ENCODE measurements at regions not wholly inside any gene's neighbourhood (a gene's known extent, or its start where the extent isn't known, plus 50 kb on each side); places are given as distances from the start of the nearest gene placed in this dataset.

DNA sequence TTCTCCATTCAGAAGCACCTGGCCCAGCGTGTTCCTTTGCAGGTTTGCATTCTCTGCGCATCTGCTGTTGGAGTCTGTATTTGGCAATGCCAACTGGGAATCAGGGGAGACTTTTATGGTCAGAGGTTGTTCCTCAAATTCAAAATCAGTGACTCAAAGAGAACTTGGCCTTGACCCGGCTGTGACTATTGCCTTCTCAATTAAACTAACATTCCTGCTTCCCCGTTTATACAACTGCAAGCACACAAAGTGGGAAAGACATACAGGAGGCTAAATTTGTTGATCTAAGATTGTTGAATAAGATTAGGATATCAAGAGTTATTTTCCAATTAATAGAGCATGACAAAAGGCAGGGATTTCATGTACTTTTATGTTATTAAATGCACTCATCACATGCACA is 402.4 kb upstream of the IRX2 start (continued):
- TF ChIP-seq, protein P1, sequence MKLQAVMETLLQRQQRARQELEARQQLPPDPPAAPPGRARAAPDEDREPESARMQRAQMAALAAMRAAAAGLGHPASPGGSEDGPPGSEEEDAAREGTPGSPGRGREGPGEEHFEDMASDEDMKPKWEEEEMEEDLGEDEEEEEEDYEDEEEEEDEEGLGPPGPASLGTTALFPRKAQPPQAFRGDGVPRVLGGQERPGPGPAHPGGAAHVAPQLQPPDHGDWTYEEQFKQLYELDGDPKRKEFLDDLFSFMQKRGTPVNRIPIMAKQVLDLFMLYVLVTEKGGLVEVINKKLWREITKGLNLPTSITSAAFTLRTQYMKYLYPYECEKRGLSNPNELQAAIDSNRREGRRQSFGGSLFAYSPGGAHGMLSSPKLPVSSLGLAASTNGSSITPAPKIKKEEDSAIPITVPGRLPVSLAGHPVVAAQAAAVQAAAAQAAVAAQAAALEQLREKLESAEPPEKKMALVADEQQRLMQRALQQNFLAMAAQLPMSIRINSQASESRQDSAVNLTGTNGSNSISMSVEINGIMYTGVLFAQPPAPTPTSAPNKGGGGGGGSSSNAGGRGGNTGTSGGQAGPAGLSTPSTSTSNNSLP (IDR thresholded peaks at IDR 0.05; ENCODE audit: borderline replicate concordance, low read depth, low read length) = no peak
- TF ChIP-seq, protein P2, sequence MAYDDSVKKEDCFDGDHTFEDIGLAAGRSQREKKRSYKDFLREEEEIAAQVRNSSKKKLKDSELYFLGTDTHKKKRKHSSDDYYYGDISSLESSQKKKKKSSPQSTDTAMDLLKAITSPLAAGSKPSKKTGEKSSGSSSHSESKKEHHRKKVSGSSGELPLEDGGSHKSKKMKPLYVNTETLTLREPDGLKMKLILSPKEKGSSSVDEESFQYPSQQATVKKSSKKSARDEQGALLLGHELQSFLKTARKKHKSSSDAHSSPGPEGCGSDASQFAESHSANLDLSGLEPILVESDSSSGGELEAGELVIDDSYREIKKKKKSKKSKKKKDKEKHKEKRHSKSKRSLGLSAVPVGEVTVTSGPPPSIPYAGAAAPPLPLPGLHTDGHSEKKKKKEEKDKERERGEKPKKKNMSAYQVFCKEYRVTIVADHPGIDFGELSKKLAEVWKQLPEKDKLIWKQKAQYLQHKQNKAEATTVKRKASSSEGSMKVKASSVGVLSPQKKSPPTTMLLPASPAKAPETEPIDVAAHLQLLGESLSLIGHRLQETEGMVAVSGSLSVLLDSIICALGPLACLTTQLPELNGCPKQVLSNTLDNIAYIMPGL (CRISPR knock-in tag; IDR thresholded peaks at IDR 0.05) = no peak
- TF ChIP-seq ZNF76 (CRISPR knock-in tag; IDR thresholded peaks at IDR 0.05; ENCODE audit: borderline replicate concordance) = no peak

DNA sequence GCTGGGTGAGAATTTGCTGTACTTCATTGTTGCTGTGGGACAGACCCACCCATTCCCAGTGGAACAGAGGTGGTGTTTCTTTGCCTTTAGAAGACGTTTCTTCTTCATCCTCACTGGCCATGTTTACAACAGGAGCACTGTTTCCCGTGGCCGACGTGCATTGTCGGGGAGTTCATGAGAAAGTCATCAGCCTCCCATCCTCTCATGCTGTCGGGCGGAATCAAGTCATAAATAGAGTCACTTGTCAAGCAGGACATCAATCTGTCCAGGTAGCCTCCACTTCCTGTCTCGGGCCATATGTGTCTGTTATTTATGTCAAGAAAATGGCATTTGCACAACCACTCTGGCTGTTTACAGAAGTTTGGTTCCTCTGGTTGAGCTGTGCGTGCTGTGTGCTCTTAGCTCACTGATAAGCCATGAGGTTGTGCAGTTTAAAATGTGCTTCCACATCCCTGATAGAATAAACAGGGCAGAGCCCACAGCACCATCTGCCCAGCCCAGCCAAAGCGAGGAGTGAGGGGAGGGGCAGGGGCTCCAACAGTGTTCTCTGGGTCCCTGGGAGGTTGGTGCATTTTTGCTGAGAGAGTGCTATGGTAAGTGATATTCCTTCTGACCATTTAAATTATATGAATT is 401.9 kb upstream of the IRX2 start:
- Histone ChIP-seq H3K9me3 (replicated peaks; ENCODE audit: control insufficient read depth, insufficient read depth, low read depth, low read length) (no peaks in the 10 kb centered on the region), H3K4me3 (no peak overlapping the region), H3K4me2 (ENCODE audit: insufficient read depth, low read length) (no peak overlapping the region), H3K79me2 (ENCODE audit: control insufficient read depth, insufficient read depth, low read length) (no peaks in the 10 kb centered on the region), H2AFZ (ENCODE audit: low read depth, low read length) (no peak overlapping the region), H3K36me3 (ENCODE audit: control insufficient read depth, insufficient read depth, low read length) (no peaks in the 10 kb centered on the region), H3K27ac (ENCODE audit: extremely low read depth, low read depth, low read length) (no peak overlapping the region), H3K9ac (ENCODE audit: insufficient read depth in 1 of 2, low read depth in 2 of 2, low read length in 2 of 2) (no peak overlapping the region), H3K27me3 (ENCODE audit: control insufficient read depth in 2 of 2, insufficient read depth in 2 of 2, low read length in 2 of 2) (peaks cover 3 to 32% of the 10 kb centered on the region in 2 experiments; a peak in 4 of 5 replicates), H4K20me1 (replicated peaks; ENCODE audit: control insufficient read depth, insufficient read depth, low read length) (no peaks in the 10 kb centered on the region), H3K9me1 (ENCODE audit: control insufficient read depth, insufficient read depth, low read length) (no peaks in the 10 kb centered on the region), H3K4me1 (replicated peaks in 1 of 2; ENCODE audit: control insufficient read depth in 2 of 2, insufficient read depth in 2 of 2, low read length in 2 of 2) (no peaks in the 10 kb centered on the region)
- in situ Hi-C loops (cut with MboI) (no loop called here), intact Hi-C loops (cut with micrococcal nuclease) (no loop called here)
- ChIA-PET POLR2A (interaction anchor here (1.0 kb wide), 1 partner anchor 47 kb away, joined by 4 read pairs; no protein-coding TSS in a partner anchor), CTCF (ENCODE audit: low intra/inter-chr PET ratio) (no interaction called here)
- WGBS (ENCODE audit: insufficient coverage, low coverage, missing lambda C conversion rate) = under 1% methylated on average over 10 of the region's 10 CpGs
- TF ChIP-seq, protein P3, sequence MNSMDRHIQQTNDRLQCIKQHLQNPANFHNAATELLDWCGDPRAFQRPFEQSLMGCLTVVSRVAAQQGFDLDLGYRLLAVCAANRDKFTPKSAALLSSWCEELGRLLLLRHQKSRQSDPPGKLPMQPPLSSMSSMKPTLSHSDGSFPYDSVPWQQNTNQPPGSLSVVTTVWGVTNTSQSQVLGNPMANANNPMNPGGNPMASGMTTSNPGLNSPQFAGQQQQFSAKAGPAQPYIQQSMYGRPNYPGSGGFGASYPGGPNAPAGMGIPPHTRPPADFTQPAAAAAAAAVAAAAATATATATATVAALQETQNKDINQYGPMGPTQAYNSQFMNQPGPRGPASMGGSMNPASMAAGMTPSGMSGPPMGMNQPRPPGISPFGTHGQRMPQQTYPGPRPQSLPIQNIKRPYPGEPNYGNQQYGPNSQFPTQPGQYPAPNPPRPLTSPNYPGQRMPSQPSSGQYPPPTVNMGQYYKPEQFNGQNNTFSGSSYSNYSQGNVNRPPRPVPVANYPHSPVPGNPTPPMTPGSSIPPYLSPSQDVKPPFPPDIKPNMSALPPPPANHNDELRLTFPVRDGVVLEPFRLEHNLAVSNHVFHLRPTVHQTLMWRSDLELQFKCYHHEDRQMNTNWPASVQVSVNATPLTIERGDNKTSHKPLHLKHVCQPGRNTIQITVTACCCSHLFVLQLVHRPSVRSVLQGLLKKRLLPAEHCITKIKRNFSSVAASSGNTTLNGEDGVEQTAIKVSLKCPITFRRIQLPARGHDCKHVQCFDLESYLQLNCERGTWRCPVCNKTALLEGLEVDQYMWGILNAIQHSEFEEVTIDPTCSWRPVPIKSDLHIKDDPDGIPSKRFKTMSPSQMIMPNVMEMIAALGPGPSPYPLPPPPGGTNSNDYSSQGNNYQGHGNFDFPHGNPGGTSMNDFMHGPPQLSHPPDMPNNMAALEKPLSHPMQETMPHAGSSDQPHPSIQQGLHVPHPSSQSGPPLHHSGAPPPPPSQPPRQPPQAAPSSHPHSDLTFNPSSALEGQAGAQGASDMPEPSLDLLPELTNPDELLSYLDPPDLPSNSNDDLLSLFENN (IDR thresholded peaks at IDR 0.05; ENCODE audit: low read depth in 2 of 2, low read length in 2 of 2) = no peak
- no peak for TF ChIP-seq NFRKB (IDR thresholded peaks at IDR 0.05; ENCODE audit: low read depth)
- TF ChIP-seq ATF1 (CRISPR knock-in tag; IDR thresholded peaks at IDR 0.05) = no peak
- TF ChIP-seq ATF1 (tag; IDR thresholded peaks at IDR 0.05) = no peak
- FAIRE-seq = no peak
- no TSS peak for BruUV-seq (replicated peaks)
- no peak for ATAC-seq
- no peak for DNase-seq (ENCODE audit: extremely low read depth in 1 of 4, low spot score in 3 of 4)
